PC-3 (cell line): ENCODE measurements at regions not wholly inside any gene's neighbourhood (a gene's known extent, or its start where the extent isn't known, plus 50 kb on each side); places are given as distances from the start of the nearest gene placed in this dataset.

Experiments used
- EZH2 ChIP-seq: fragments of 300-600 bp; sonication (generic); IDR thresholded peaks from one replicate; pipeline ENCODE4 v1.6.1; 2017; ENCODE audit warnings: antibody characterized with exemption, mild to moderate bottlenecking, low read length; ENCODE audit not compliant: unreplicated experiment
- EZH2phosphoT487 ChIP-seq: fragments of 300-600 bp; sonication (generic); IDR thresholded peaks from 2 replicates; pipeline ENCODE4 v1.6.1; 2018; ENCODE audit warnings: mild to moderate bottlenecking, antibody characterized with exemption, low read length, borderline replicate concordance
- TF ChIP-seq, protein P1 (sequence below): fragments of 300-600 bp; sonication (generic); conservative IDR thresholded peaks from 2 replicates; pipeline ENCODE4 v1.5.1; 2017; ENCODE audit warnings: antibody characterized with exemption, low read depth, mild to moderate bottlenecking, low read length

DNA sequence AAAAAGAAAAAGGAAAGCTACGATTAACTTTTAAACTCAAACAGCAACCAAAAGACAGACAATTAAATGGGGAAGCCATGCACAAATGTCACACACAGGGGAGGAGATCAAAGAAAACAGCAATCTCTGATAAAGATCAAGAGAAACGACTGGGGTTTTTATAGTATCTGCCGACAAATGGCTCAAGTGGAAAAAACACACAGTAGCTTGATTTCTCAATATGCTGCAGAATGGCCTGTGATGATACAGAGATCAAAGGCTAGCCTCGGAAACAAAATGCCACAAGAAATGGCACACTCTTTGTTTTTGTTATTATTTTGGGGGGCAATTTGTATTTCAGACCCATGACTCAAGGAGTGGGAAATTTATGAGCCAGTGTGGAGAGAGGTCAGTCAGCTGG, 126.1 kb downstream of the TEX36 start:
- TF ChIP-seq, protein P1, sequence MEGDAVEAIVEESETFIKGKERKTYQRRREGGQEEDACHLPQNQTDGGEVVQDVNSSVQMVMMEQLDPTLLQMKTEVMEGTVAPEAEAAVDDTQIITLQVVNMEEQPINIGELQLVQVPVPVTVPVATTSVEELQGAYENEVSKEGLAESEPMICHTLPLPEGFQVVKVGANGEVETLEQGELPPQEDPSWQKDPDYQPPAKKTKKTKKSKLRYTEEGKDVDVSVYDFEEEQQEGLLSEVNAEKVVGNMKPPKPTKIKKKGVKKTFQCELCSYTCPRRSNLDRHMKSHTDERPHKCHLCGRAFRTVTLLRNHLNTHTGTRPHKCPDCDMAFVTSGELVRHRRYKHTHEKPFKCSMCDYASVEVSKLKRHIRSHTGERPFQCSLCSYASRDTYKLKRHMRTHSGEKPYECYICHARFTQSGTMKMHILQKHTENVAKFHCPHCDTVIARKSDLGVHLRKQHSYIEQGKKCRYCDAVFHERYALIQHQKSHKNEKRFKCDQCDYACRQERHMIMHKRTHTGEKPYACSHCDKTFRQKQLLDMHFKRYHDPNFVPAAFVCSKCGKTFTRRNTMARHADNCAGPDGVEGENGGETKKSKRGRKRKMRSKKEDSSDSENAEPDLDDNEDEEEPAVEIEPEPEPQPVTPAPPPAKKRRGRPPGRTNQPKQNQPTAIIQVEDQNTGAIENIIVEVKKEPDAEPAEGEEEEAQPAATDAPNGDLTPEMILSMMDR = no peak
- TF ChIP-seq EZH2 = no peak
- TF ChIP-seq EZH2phosphoT487 = no peak
